Activated CD8-positive, alpha-beta memory T cell treated with anti-CD3 and anti-CD28 coated beads, Interleukin-2, amount 50 U/mL, for 4 hours (primary cell): ENCODE measurements at regions not wholly inside any gene's neighbourhood (a gene's known extent, or its start where the extent isn't known, plus 50 kb on each side); places are given as distances from the start of the nearest gene placed in this dataset.
"Not testable (repeated sequence)": the region's sequence is repeated elsewhere in the genome, so short reads cannot be mapped to it uniquely, and the experiment has no call there.

Experiments
- DNase-seq: peaks from one replicate; pipeline ENCODE4 v3.0.0-alpha.2; 2020

DNA sequence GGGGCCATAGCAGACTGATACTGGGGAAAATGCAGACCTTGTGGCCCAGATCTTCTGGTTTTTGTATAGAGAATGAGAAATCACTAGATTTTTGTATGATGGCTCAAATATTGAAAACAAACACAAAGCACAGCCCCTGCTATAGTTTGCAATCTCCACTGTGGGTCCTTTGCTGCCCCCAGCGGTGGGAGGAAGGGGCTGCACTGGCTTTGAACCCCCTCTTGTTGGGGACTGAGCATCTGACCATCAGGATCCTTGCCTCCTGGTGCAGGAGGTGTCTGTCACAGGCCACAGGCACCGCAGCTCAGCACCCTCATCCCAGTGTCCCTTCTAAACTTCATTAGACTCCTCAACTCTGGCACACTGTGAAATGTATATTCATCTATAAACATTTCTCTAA is 252.3 kb downstream of the BCL2L11 start:
- DNase-seq = not testable (repeated sequence)

DNA sequence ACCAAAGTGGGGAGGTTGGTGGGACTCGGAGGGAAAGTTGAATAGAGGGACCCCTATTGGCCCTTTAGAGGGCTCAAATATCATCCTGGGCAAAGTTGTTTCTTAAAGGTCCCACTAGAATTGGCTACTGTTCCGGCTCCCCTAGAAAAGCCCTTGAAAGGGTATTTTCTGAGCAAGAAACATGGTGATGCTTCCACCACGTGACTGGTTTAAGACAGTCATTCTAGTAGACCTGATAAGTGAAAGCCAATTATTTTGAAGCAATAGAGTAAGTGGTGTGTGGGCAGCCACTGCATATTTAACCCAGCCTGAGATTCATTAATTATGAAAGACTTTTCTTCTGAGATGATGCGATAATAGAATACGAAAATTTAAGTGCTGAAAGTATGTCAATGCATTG is 253.3 kb downstream of the BCL2L11 start:
- not testable (repeated sequence) for DNase-seq

DNA sequence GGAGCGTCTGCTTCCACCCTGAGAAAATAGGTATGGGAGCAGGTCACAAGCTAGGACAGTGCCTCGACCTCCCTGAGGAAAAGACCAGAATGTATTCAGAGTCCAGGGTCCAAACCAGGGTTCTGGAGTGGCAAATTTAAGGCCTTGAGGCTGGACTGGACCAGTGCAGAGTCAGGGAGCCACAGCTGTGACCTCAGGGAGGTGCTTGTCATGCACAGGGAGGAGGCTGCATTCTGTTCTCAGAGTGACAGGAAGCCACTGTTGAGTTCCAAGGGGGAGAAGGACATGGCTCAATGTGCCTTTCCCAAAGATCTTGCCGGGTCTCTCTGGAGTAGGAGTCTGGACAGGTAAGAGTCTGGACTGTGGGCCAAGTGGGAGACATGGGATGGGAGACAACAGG is 254.0 kb downstream of the BCL2L11 start:
- not testable (repeated sequence) for DNase-seq

DNA sequence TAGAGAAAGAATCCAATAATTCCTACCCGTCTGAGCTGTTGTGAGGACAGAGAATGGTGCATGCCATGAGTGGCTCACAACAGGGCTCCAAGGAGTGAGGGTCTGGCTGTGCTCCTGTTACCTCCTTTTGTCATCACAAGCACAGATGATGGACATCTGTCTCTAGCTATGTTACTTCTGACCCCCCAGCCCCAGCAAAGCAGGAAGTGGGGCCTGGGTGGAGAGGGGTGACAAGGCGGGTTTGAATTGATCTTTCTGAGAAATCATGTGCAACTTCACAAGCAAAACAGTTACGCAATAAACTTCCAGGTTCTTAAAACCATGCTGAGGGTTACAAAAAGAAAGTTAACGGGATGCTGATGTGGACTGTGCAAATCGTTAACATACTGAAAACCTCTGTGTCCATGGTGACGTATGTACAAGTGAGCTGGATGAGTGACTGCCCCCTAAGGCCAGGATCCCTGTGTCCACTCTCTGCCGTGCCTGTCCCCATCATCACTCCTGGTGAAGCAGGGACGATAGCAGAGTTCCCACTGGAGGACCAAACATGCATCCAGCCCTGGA is 254.7 kb downstream of the BCL2L11 start:
- DNase-seq = not testable (repeated sequence)

DNA sequence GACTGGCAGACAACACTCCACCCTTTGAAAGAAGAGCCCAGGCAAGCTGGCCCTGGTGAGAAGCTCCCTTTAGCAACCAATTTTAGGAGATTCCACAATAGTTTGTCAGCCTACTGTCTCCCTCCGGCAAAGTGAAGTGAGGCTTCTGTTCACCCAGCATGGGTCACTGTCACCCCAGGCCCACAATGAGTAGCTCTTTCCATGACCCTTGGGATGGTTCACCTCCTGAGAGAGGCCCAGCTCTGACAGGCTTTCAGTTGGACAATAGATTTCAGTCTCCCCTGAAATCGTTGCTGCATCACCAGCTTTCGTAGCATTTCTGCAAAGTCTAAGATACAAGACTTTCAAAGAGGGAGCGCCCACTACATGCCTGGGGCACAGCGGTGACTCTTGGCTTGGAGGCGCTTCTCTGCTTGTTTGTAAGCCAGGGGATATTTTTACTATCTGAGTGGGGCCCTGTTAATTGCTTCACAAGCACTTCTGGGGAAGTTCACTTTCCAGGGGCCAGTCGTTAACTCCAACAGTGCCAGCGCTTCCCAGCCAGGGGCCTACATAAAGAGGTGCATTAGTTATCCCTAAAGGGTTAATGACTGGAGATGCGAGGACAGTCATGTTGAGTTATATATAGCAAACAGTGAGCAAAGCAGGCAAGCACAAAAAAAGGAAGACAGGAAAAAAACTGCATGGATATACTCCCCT is 255.7 kb downstream of the BCL2L11 start:
- not testable (repeated sequence) for DNase-seq

DNA sequence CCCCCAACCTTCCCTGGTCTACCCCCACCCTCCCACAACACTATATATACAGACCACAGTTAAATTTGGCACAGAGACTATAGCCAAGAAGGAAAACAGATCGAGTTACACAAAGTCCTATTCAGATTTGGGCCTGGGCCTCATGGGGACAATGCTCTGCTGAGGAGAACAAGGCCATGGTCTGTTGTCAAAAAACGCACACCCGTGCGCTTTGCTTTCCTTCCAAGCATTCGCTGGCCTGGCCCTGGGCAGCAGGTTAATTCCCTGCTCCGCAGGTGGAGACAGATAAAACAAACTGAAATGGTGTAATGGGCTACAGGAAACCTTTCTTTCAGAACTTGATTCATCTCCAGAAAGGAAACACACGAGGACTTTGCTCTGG is 256.2 kb downstream of the BCL2L11 start:
- not testable (repeated sequence) for DNase-seq

DNA sequence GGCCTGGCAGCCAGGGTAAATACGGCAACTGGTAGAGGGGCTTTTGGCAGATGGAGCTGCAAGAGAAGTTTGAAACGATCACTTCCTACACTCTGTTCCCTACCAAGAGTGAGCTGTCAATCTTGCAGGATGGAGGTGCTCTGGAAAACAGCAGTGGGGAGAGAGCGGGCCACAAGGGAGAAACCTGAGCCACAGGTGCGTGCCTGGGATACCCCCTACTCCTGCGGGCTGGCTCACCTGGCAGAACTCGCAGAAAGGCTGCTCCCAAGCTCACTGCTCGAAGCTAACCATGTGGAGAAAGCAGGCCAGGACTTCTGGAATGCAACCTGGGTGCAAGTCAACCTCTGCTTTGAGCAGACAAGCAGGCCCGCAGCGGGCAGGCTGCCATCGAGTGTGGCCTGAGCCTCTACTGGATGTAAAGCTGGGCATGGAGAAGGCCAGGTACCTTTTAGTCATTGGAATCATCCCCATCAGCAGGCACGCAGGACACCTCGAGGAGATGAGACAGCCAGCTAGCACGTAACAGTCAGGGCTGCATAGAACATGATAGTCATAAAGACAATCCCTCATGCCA is 256.8 kb downstream of the BCL2L11 start:
- DNase-seq = not testable (repeated sequence)

DNA sequence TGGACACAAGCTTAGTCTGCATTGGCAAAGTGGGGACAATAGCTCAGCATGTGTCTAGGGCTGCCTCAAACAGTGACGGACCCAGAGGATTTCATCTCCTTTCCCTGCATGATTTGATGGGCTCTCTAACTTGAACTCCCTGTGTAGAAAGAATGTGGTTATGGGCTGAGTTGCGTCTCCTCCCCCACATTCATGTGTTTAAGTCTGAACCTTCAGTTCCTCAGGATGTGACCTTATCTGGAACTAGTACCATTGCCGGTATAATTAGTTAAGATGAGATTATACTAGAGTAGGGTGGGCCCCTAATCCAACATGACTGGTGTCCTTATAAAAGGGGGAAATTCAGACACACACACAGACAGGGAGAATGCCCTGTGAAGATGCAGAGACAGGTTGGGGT is 257.6 kb downstream of the BCL2L11 start:
- DNase-seq = not testable (repeated sequence)

DNA sequence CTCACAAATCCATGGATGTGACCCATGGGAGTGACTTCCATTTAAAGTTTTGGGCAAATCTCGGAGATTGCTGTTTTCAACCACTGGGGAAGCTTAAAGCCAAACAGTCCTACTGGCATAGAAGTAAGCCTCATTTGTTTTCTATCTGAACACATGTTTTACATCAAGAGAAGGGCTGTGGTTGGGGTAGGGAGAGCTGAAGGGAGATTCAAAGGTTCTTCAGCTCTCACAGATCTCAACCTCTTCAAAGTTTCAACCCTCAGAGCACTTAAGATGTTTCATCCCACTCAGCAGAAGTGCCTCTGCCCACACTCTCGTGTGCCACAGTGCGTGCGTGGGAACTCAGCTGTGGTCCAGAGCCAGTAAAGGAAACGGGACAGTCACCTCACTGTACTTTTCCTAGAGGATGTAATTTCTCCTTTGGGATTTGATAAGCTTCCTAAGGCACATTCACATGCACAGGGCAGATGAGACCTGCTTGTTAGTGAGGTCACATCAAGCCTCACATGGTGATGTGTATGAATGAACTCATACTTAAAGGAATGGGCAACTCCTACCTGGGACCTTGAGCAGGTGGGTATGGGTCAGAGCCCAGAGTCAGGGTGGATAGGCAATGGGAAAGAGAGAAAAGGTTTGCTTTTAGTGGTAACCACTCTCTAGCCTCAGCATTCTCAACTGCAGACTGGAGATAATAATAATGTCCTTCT is 260.2 kb downstream of the BCL2L11 start:
- DNase-seq = peak; percentile 22

DNA sequence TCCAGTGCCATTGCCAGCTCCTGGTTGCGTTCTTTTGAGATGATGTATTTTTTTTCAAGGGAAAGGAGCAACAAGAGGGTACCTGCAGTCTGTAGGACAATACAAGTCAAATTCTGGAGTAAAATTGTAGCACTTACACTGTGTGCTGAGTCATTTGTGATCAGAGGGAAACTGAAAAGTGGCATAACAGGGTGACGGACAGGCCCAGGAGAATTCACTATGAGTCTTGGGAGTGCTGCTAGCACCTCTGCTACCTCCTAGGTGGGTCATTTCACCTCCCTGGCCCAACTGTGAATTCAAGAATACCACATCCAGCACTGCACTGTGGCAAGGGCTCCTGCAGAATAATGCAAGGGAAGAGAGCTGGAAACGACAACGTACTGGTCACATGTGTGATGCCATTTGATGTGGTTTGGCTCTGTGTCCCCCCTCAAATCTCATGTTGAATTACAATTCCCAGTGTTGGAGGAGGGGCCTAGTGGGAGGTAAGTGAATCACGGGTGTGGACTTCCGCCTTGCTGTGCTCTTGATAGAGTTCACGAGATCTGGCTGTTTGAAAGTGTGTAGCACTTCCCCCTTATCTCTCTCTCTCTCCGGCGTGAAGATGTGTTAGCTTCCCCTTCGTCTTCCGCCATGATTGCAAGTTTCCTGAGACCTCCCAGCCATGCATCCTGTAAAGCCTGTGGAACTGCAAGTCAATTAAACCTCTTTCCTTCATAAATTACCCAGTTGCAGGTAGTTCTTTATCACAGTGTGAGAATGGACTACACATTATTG is 261.0 kb downstream of the BCL2L11 start:
- not testable (repeated sequence) for DNase-seq

DNA sequence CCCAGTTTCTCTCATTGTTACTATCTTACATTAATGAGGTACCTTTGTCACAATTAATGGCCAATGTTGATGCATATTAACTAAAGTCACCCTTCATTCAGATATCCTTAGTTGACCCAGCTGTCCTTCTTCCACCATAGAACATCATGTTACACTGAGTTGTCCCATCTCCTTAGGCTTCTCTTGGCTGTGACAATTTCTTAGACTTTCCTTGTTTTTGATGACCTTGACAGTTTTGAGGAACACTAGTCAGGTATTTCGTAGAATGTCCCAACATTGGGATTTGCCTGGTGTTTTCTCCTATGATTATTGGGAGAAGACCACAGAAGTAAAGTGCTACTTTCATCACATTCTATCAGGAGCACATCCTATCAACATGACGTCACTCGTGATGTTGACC is 261.8 kb downstream of the BCL2L11 start:
- DNase-seq = not testable (repeated sequence)

DNA sequence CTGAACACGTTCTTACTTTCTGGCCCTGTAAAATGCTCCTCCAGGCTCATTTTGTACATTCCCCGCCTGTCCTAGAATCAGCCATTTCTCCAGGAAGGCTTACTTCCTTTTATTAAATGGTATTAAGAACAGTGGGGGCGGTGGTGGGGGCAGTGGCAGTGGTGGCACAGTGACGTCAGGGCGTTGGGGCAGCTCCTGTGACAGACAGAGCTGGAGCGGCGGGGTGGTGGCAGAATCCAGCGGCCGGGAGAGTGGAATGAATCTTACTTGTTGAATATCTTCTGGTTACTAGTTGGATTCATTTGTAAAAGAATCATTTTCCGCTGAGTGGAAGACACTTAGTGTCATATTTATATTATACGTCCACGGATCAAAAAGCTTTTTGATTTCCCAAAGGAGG is 262.6 kb downstream of the BCL2L11 start:
- not testable (repeated sequence) for DNase-seq

DNA sequence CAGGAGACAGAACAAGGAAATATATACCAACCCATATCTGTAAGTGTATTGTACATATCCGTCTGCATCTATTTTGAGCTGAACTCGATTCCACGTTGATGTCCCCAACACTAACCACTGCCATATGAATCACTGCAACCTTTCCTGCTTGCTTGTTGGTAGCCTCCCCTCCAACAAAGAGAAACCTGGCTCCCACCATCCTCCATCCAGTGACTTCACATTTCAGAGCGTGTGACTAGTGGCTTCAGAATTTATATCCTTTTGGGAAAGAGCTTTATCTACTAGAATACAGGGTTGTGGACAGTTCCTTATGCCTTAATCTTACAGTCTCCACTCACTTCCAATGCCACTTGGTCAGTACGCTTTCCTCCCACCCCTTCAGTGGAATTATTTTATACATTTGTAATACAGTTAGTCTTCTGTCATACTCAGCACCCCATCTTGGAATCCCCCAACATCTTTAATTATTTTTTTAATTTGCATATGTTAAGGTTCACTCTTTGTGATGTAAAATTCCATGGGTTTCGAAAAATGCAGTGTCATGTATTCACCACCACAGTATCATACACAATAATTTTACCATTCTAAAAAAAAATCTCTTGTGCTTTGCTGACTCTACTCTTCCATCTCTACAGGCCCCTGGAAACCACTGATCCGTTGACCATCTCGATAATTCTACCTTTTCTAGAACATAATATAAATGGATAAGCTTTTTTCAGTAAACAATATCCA is 264.7 kb downstream of the BCL2L11 start:
- DNase-seq = not testable (repeated sequence)

DNA sequence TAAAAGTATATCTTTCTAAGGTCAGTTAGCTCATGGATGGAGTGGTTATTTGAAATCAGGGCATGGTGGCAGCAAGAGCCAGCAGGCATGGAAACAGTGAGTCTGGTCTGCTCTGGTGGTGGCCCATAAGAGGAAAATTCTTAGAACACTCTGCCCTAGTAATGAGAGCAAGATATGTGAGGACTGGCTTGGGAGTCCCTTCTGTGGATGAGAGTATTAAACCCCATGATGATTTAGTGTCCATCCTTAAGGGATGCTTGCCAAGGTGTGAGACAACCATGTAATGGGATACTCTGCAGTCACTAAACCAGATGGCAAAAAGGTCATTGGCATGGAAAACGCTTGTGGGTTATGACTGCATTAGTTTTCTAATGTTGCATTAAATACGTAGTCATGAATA is 269.9 kb downstream of the BCL2L11 start:
- DNase-seq = not testable (repeated sequence)

DNA sequence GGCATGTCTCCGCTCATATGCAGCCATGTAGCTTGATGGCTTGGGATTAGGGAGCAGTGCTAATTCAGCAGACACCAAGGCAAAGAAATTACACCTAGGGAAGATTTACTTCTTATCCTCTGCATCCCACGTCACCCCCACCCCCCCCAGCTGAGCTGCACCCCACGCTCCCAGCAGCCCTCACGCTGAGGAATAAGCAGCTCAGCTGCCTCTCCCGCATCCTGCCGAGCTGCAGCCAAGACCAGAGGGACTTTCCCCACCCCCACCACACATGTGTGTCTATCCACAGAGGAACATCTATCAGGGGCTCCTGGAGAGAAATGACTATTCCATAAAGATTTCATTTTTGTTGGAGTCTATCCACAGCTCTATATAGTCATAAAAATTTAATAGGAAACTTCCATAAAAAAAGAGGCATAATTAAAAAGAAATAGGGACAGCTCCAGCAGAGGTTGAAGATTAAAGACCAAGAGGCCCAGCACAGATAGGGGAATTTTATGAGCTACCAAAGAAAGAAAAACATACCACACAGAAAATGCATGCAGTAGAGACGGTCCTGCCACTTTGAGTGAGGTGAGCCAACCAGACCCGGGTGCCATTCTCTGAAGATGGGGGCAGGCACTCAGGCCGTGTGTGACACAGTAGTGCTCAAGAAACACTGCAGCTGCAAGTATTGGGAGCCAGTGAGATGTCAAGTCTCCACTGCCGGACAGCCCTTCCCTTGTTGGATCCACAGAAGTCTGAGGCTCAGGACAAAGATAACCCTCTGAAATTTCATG is 274.8 kb downstream of the BCL2L11 start:
- DNase-seq = not testable (repeated sequence)

DNA sequence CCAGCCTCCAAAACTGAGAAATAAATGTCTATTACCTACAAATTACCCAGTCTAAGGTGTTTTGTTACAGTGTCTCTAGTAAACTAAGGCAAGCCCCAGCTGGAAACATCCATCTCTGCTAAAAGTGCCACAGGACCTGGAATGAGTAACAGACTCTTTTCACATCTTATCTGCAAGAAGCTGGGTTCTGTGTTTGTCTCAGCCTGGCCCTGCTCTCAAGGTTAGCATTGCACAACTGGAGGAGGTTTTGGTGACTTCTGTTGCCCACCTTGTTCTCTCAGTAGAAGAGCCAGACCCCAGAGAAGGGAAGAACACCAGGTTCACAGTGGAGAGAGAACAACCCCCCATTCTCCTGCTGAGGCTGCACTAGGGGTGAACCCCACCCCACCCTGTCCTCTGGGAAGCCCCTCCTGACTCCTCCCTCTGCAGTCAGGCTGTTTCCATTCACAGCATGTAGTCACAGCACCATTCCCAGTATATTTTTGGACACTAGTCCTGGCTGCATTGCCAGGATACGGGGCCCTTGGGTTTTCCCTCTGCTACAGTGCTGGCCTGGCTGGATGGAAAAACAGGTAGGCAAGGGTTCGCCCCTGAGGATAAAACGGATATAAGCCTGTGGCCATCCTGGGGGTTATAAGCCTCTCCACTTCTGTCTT is 280.0 kb downstream of the BCL2L11 start:
- not testable (repeated sequence) for DNase-seq

DNA sequence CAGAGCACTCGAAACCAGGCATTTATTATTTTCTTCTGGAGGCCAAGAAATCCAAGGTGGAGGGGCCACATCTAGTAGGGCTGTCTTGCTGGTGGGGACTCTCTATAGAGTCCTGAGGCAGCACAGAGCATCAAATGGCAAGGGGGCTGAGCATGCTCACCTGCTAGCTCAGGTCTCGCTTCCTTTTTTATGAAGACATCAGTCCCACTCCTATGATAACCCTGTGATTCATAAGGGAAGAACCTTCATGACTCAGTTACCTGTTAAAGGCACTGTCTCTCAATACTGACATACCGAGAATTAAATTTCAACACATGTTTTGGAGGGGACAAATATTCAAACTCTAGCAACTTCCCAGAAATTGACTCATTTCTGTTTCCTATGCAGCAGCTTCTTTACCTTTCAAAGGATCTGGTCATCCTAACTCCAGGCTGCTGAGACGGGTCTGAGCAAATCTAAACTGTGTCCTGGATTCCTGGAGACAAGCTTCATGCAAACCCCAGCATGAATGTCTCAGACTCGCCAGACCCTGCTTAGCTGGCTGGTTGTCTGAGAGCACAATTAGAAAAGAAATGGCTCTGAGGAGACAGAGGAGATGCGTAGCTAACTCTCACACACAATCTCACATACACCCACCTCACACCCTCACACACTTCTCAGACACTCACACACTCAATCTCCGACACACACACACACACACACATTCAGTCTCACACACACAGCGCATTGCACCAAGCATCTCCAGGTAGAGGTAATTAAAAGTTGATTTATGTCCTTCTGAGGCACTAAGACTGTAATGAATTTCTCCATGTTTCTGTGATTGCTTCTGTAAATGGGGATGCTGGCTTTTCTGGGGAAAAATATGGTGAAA is 280.8 kb downstream of the BCL2L11 start:
- not testable (repeated sequence) for DNase-seq

DNA sequence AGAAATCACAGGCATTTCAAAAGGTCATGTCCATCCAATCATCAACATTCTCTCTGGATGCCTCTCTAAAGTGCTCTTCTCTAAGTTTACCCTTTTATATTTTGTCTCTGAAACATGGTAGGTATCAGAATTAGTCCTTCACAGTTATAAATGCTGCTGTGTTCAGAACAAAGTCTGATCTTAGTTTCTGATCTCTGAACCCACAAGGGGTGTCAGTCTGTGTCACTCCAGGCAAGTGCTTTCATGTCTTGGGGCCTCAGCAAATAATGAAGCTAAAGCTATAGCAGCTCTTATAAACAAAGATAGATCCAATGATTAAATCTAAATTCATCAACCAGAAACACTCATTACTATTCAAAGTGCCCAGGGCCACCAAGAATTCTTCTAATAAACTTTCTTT is 281.7 kb downstream of the BCL2L11 start:
- DNase-seq = not testable (repeated sequence)

DNA sequence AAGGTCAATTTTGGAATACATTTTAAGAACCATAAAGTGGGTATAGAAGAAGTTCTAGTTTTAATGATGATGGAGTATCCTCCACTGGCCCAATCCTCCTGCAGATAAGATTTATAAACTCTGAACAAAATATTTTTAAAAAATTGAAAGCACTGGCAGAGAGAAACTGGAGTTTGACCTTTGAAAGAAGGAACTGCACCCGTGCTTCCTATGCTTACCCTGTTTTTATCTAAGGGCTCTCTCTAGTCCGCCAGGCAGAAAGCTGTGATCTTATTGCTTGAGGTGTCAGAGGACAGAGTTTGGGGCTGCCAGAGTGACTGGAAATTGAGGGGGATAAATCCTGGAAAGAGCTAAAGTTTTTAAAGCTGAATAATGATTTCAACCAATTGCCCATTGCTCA is 282.6 kb downstream of the BCL2L11 start:
- not testable (repeated sequence) for DNase-seq

DNA sequence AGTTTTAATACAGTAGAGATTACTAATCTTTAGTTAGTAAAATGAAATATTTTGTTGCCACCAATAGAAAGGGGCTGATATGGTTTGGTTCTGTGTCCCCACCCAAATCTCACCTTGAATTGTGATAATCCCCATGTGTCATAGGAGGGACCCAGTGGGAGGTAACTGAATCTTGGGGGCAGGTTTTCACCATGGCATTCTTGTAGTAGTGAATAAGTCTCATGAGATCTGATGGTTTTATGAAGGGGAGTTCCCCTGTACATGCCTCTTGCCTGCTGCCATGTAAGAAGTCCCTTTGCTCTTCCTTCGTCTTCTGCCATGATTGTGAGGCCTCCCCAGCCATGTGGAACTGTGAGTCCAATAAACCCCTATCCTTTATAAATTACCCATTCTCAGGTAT is 285.9 kb downstream of the BCL2L11 start:
- DNase-seq = not testable (repeated sequence)
